Caco-2 (cell line): ENCODE measurements at regions not wholly inside any gene's neighbourhood (a gene's known extent, or its start where the extent isn't known, plus 50 kb on each side); places are given as distances from the start of the nearest gene placed in this dataset.
A peak's percentile ranks its signal among the peaks of the same experiment; 100 is the strongest.

ENCODE experiments used
- BruUV-seq: library from RNA; stranded (reverse); fragments of 400-500 nt; replicated peaks from 2 replicates; lab custom pipeline; 2021; lab: Mats Ljungman, UMichigan
- CTCF ChIA-PET: fragments of 300-600 bp; sonication (Branson Sonifier 250); formaldehyde crosslinking; loops from one replicate; lab custom pipeline; 2022; ENCODE audit warnings: antibody characterized with exemption; lab: Charles Lee
- POLR2A ChIA-PET: fragments of 300-600 bp; sonication (Branson Sonifier 250); formaldehyde crosslinking; loops from one replicate; lab custom pipeline; 2022; ENCODE audit warnings: antibody characterized with exemption; lab: Charles Lee
- DNase-seq, 2 experiments: peaks; one replicate each; pipeline versions ENCODE4 v3.0.0 to v3.0.0-alpha.2; 2020 to 2022
- H3K27me3 ChIP-seq: replicated peaks from 2 replicates; pipeline ENCODE4 v1.6.0; 2011; ENCODE audit warnings: low read length; ENCODE audit not compliant: control insufficient read depth, insufficient read depth
- H3K36me3 ChIP-seq: 2 replicates; pipeline ENCODE4 v1.5.1; 2011; ENCODE audit warnings: low read length; ENCODE audit not compliant: control insufficient read depth, insufficient read depth
- H3K4me1 ChIP-seq: fragments of 250-450 bp; sonication (Bioruptor Pico); 2 replicates; pipeline ENCODE4 v1.5.1; 2020; ENCODE audit warnings: mild to moderate bottlenecking
- H3K4me3 ChIP-seq: 2 replicates; pipeline ENCODE4 v1.5.1; 2011; ENCODE audit warnings: low read depth, mild to moderate bottlenecking, control low read depth, low read length
- H3K9me3 ChIP-seq: fragments of 250-450 bp; sonication (Bioruptor Pico); 2 replicates; pipeline ENCODE4 v1.5.1; 2020; ENCODE audit warnings: mild to moderate bottlenecking, moderate library complexity
- H3K27ac Mint-ChIP-seq: one replicate; pipeline ENCODE4 v1.8.0; 2022; ENCODE audit warnings: mixed read lengths; ENCODE audit not compliant: unreplicated experiment
- H3K27me3 Mint-ChIP-seq: one replicate; pipeline ENCODE4 v1.8.0; 2022; ENCODE audit warnings: mixed read lengths; ENCODE audit not compliant: insufficient read depth, unreplicated experiment
- H3K36me3 Mint-ChIP-seq: one replicate; pipeline ENCODE4 v1.8.0; 2022; ENCODE audit warnings: mild to moderate bottlenecking, mixed read lengths; ENCODE audit not compliant: insufficient read depth, unreplicated experiment
- H3K4me1 Mint-ChIP-seq: one replicate; pipeline ENCODE4 v1.8.0; 2022; ENCODE audit warnings: low read depth, mixed read lengths; ENCODE audit not compliant: unreplicated experiment
- H3K4me3 Mint-ChIP-seq: one replicate; pipeline ENCODE4 v1.8.0; 2022; ENCODE audit warnings: mild to moderate bottlenecking, moderate library complexity, mixed read lengths; ENCODE audit not compliant: unreplicated experiment
- H3K9me3 Mint-ChIP-seq: one replicate; pipeline ENCODE4 v1.8.0; 2022; ENCODE audit warnings: mixed read lengths; ENCODE audit not compliant: unreplicated experiment
- CTCF ChIP-seq, 2 experiments: fragments of 200-600 bp in 1 of 2; IDR thresholded peaks; 1 replicate in 1 of 2; 2 replicates in 1 of 2; pipeline versions ENCODE4 v1.5.1 to v1.8.0; 2011 to 2022; ENCODE audit warnings: antibody characterized with exemption in 1 of 2, control low read depth in 1 of 2, inconsistent platforms in 1 of 2, low read depth in 1 of 2, low read length in 1 of 2, mild to moderate bottlenecking in 1 of 2, moderate library complexity in 1 of 2; ENCODE audit not compliant: insufficient read depth in 1 of 2, severe bottlenecking in 1 of 2, unreplicated experiment in 1 of 2
- intact Hi-C: fragments of 100-400 bp; cut with micrococcal nuclease; formaldehyde crosslinking; loops from one replicate; pipeline ENCODE4 v1.10.0; 2022; ENCODE audit not compliant: unreplicated experiment

- Mint-ChIP-seq H3K4me1 (no peaks in the 10 kb centered on the region), H3K27ac (no peak overlapping the region), H3K36me3 (no peaks in the 10 kb centered on the region), H3K27me3 (peaks cover 4% of the 10 kb centered on the region), H3K9me3 (no peaks in the 10 kb centered on the region), H3K4me3 (no peak overlapping the region)
- peaks cover under 1% of the 10 kb centered on the region; the same call in 1 of the 2 replicates for H3K9me3 ChIP-seq
- peak in 1 of 2 experiments; percentile 10 for TF ChIP-seq CTCF (IDR thresholded peaks at IDR 0.05; ENCODE audit: insufficient read depth in 1 of 2, low read depth in 1 of 2, low read length in 1 of 2, severe bottlenecking in 1 of 2, unreplicated experiment in 1 of 2)
- no peaks in the 10 kb centered on the region for H3K36me3 ChIP-seq
- CTCF ChIA-PET, result no interaction called here
- no peaks in the 10 kb centered on the region for H3K4me1 ChIP-seq
- intact Hi-C loops, result no loop called here
- POLR2A ChIA-PET, result no interaction called here
- H3K27me3 ChIP-seq, result no peaks in the 10 kb centered on the region
- DNase-seq, result peak in 1 of 2 experiments; percentile 10
- no TSS peak for BruUV-seq
- H3K4me3 ChIP-seq, result no peak overlapping the region
Measured at GRCh38 chr14:88929656-88930436, 105.4 kb downstream of the TTC8 start.

- no peaks in the 10 kb centered on the region for H3K27me3 ChIP-seq
- H3K4me1 Mint-ChIP-seq, result no peaks in the 10 kb centered on the region
- no peaks in the 10 kb centered on the region for H3K9me3 Mint-ChIP-seq
- no peaks in the 10 kb centered on the region; the same call in 1 of the 2 replicates for H3K9me3 ChIP-seq
- CTCF ChIA-PET, result no interaction called here
- H3K4me3 Mint-ChIP-seq, result no peak overlapping the region
- H3K4me1 ChIP-seq, result no peaks in the 10 kb centered on the region
- H3K27me3 Mint-ChIP-seq, result peaks cover 10% of the 10 kb centered on the region
- no peak overlapping the region for H3K27ac Mint-ChIP-seq
- no peaks in the 10 kb centered on the region for H3K36me3 Mint-ChIP-seq
- intact Hi-C loops, result no loop called here
- H3K36me3 ChIP-seq, result no peaks in the 10 kb centered on the region
- H3K4me3 ChIP-seq, result no peak overlapping the region
- POLR2A ChIA-PET, result no interaction called here
- DNase-seq, result no peak
- TF ChIP-seq CTCF (IDR thresholded peaks at IDR 0.05; ENCODE audit: insufficient read depth in 1 of 2, low read depth in 1 of 2, low read length in 1 of 2, severe bottlenecking in 1 of 2, unreplicated experiment in 1 of 2), result no peak
- BruUV-seq, result no TSS peak
Measured at GRCh38 chr14:88931321-88932110, 107.1 kb downstream of the TTC8 start.

- Mint-ChIP-seq H3K4me1 (no peaks in the 10 kb centered on the region), H3K9me3 (no peaks in the 10 kb centered on the region), H3K36me3 (no peaks in the 10 kb centered on the region), H3K27me3 (peaks cover 7% of the 10 kb centered on the region), H3K4me3 (no peak overlapping the region), H3K27ac (no peak overlapping the region)
- no peak for TF ChIP-seq CTCF (IDR thresholded peaks at IDR 0.05; ENCODE audit: insufficient read depth in 1 of 2, low read depth in 1 of 2, low read length in 1 of 2, severe bottlenecking in 1 of 2, unreplicated experiment in 1 of 2)
- H3K4me3 ChIP-seq, result no peak overlapping the region
- CTCF ChIA-PET, result no interaction called here
- no peak for DNase-seq
- H3K27me3 ChIP-seq, result no peaks in the 10 kb centered on the region
- H3K9me3 ChIP-seq, result no peaks in the 10 kb centered on the region; the same call in 1 of the 2 replicates
- H3K4me1 ChIP-seq, result no peaks in the 10 kb centered on the region
- POLR2A ChIA-PET, result no interaction called here
- intact Hi-C loops, result no loop called here
- no TSS peak for BruUV-seq
- no peaks in the 10 kb centered on the region for H3K36me3 ChIP-seq
Measured at GRCh38 chr14:88933191-88933590, 108.7 kb downstream of the TTC8 start.
